ENCODE measurements at regions not wholly inside any gene's neighbourhood (a gene's known extent, or its start where the extent isn't known, plus 50 kb on each side); places are given as distances from the start of the nearest gene placed in this dataset.

GRCh38 chr5:61680247-61680646 lies 348.2 kb downstream of the ZSWIM6 start:
- TF ChIP-seq CTCF (IDR thresholded peaks at IDR 0.05; ENCODE audit: low read depth, low read length, poor library complexity, severe bottlenecking) (no peak), EZH2phosphoT487 (IDR thresholded peaks at IDR 0.05; ENCODE audit: borderline replicate concordance, low read length) (no peak)

Data from DOHH2 (cell line).